LNCaP clone FGC (cell line): ENCODE measurements at regions not wholly inside any gene's neighbourhood (a gene's known extent, or its start where the extent isn't known, plus 50 kb on each side); places are given as distances from the start of the nearest gene placed in this dataset.

ENCODE experiments used
- DNase-seq: peaks from one replicate; pipeline ENCODE4 v3.0.0-alpha.2; 2011; ENCODE audit warnings: low read depth
- H3K4me3 ChIP-seq: 2 replicates; pipeline ENCODE4 v1.5.1; 2011; ENCODE audit warnings: mild to moderate bottlenecking, low read depth, low read length, control low read depth
- CTCF ChIP-seq: IDR thresholded peaks from 2 replicates; pipeline ENCODE4 v1.5.1; 2012; ENCODE audit warnings: mild to moderate bottlenecking; ENCODE audit not compliant: control insufficient read depth, insufficient read depth; ENCODE audit errors: extremely low read depth

- TF ChIP-seq CTCF = no peak
- DNase-seq = no peak
- no peak overlapping the region for H3K4me3 ChIP-seq
Observed at GRCh38 chrX:34557733-34558132, 99.4 kb downstream of the TMEM47 start.

- no peak overlapping the region for H3K4me3 ChIP-seq
- TF ChIP-seq CTCF = no peak
- DNase-seq = no peak
Observed at GRCh38 chrX:34555481-34555880, 101.6 kb downstream of the TMEM47 start.

DNA sequence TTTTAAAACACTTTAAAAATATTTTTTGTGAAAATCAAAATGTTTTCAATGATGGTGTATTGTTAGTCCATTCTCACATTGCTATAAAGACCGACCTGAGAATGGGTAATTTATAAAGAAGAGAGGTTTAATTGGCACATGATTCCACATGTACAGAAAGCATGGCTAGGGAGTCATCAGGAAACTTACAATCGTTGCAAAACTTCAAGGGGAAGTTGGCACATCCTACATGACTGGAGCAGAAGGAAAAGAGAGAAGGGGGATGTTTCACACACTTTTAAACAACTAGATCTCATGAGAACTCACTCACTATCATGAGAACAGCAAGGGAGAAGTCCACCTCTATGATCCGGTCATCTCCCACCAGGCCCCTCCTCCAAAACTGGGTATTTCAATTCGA, 110.7 kb downstream of the TMEM47 start:
- H3K4me3 ChIP-seq = no peak overlapping the region
- no peak for TF ChIP-seq CTCF
- DNase-seq = no peak

DNA sequence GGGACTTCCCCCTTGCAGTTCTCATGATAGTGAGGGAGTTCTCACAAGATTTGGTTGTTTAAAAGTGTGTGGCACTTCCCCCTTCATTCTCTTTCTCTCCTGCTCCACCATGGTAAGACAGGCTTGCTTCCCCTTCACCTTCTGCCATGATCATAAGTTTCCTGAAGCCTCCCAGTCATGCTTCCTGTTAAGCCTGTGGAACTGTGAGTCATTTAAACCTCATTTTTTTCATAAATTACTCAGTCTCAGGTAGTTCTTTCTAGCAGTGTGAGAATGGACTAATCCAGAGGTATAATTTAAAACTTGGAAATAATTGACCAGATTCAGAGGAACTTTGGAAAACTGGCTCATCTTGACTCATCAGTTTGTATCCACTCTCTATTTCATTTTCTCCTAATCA, 129.0 kb downstream of the TMEM47 start:
- DNase-seq = no peak
- H3K4me3 ChIP-seq = no peak overlapping the region
- TF ChIP-seq CTCF = no peak

- TF ChIP-seq CTCF = peak; percentile 34; the same call in 1 of the 2 replicates
- peak; percentile 23 for DNase-seq
- no peak overlapping the region for H3K4me3 ChIP-seq
Observed at GRCh38 chrX:34521563-34521962, 135.5 kb downstream of the TMEM47 start.

DNA sequence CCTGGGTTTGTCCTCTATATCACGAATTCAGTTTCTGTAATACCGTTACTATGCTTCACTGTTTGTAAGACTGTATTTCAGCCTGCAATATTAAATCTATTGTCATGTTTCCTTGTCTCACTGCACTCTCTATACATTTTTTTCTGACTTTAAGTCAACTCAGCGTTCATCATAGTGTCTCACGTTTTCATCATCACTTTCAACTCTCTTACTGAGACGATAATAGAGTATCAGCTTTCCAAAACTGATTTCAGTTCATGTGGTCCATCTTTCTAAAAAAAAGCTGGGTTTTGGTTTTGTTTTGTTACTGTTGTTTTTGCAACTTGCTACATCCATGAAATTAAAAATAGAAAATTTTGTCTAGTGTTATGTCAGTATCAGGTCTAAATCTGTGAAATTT, 147.7 kb downstream of the TMEM47 start:
- DNase-seq = no peak
- TF ChIP-seq CTCF = no peak
- no peak overlapping the region for H3K4me3 ChIP-seq

DNA sequence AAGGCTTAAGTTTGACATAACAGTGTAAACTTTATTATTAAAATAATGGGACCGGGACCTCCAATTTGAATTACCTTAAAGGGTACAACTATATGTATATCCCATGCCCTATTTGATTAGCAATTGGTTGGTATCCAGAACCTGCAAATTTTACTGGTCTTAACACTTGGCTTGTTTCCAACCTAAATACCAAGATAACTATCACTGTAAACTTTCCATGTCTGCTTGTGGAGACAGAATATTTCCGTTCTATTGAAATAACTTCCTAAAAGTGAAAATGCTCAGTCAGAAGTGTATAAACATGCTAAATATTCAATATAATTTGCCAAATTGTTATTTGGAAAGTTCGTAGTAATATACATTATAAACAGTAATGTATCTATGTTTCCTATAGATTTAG, 154.0 kb downstream of the TMEM47 start:
- no peak overlapping the region for H3K4me3 ChIP-seq
- no peak for TF ChIP-seq CTCF
- peak; percentile 15 for DNase-seq
